ENCODE measurements at regions not wholly inside any gene's neighbourhood (a gene's known extent, or its start where the extent isn't known, plus 50 kb on each side); places are given as distances from the start of the nearest gene placed in this dataset.

GRCh38 chr9:106799152-106799551 lies 63.8 kb upstream of the ZNF462 start:
- H3K4me2 ChIP-seq = no peak overlapping the region
- H3K4me1 ChIP-seq (ENCODE audit: low read depth, poor library complexity, severe bottlenecking) = no peaks in the 10 kb centered on the region
- no peaks in the 10 kb centered on the region for H3K36me3 ChIP-seq (ENCODE audit: insufficient read depth)
- TF ChIP-seq CTCF (conservative IDR thresholded peaks at IDR 0.05; ENCODE audit: low read depth, low read length) = no peak
- no peaks in the 10 kb centered on the region for H3K79me2 ChIP-seq (ENCODE audit: insufficient read depth, low read depth)
- no peak overlapping the region for H3K27ac ChIP-seq
- no peaks in the 10 kb centered on the region for H3K27me3 ChIP-seq (ENCODE audit: insufficient read depth, low read depth)
- no peaks in the 10 kb centered on the region for H4K20me1 ChIP-seq (ENCODE audit: insufficient read depth)
- H3K4me3 ChIP-seq (IDR thresholded peaks at IDR 0.05; ENCODE audit: insufficient read depth, low read depth, low read length) = no peak overlapping the region
- no peak overlapping the region for H2AFZ ChIP-seq (ENCODE audit: low read depth)
- H3K9ac ChIP-seq = no peak overlapping the region

DNA sequence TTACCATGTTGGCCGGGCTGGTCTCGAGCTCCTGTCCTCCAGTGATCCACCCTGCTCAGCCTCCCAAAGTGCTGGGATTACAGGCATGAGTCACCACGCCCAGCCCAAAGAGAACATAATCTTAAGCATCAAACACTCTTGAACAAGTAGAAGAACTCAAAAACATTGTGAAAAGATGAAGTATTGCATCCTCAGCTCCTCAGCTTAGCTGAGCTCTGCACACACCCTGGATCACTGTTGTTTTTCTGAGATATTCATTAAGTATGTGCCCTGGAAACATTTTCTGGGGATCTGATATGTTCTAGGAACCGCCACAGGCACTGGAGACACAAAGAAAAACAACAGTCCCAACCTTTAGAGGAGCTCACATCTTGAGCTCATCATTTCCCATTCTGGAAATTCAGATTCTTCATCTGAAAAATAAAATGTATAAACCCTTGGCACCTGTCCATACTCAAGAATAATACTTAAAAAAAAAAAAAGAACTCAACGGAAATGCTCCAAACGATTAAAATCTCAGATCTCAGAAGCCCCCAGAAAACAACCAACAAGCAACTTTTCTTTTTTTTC lies 62.2 kb upstream of the ZNF462 start:
- TF ChIP-seq CTCF (conservative IDR thresholded peaks at IDR 0.05; ENCODE audit: low read depth, low read length) = no peak
- no peaks in the 10 kb centered on the region for H4K20me1 ChIP-seq (ENCODE audit: insufficient read depth)
- H3K36me3 ChIP-seq (ENCODE audit: insufficient read depth) = no peaks in the 10 kb centered on the region
- H2AFZ ChIP-seq (ENCODE audit: low read depth) = no peak overlapping the region
- no peaks in the 10 kb centered on the region for H3K27me3 ChIP-seq (ENCODE audit: insufficient read depth, low read depth)
- no peaks in the 10 kb centered on the region for H3K4me1 ChIP-seq (ENCODE audit: low read depth, poor library complexity, severe bottlenecking)
- no peak overlapping the region for H3K4me2 ChIP-seq
- no peak overlapping the region for H3K4me3 ChIP-seq (IDR thresholded peaks at IDR 0.05; ENCODE audit: insufficient read depth, low read depth, low read length)
- no peak overlapping the region for H3K27ac ChIP-seq
- H3K79me2 ChIP-seq (ENCODE audit: insufficient read depth, low read depth) = no peaks in the 10 kb centered on the region
- H3K9ac ChIP-seq = no peak overlapping the region

DNA sequence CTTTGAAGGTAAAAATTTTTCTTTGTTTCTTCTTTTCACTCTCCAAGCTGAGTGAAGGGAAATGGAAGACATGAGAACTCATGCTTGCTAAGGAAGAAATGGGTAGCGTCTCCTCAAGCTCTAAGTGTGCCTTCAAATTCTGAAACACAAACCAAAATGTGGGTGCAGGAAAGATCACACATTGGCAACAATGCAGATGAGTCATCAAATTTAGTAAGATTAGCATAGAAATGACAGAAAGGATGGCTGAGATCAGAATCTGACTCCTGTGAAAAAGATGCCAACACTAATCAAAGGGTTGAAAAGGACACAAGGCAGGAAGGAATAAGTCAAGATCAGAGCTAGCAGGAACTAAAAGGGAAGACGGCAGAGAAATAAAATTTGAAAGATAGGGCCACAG lies 61.1 kb upstream of the ZNF462 start:
- Histone ChIP-seq H4K20me1 (ENCODE audit: insufficient read depth) (no peaks in the 10 kb centered on the region), H3K4me3 (IDR thresholded peaks at IDR 0.05; ENCODE audit: insufficient read depth, low read depth, low read length) (no peak overlapping the region), H3K79me2 (ENCODE audit: insufficient read depth, low read depth) (no peaks in the 10 kb centered on the region), H3K4me1 (ENCODE audit: low read depth, poor library complexity, severe bottlenecking) (no peaks in the 10 kb centered on the region), H3K27ac (no peak overlapping the region), H3K4me2 (no peak overlapping the region), H2AFZ (ENCODE audit: low read depth) (no peak overlapping the region), H3K9ac (no peak overlapping the region), H3K27me3 (ENCODE audit: insufficient read depth, low read depth) (no peaks in the 10 kb centered on the region), H3K36me3 (ENCODE audit: insufficient read depth) (no peaks in the 10 kb centered on the region)
- TF ChIP-seq CTCF (conservative IDR thresholded peaks at IDR 0.05; ENCODE audit: low read depth, low read length) = no peak

All from KMS-11 (cell line).